Ishikawa (cell line): ENCODE measurements at regions not wholly inside any gene's neighbourhood (a gene's known extent, or its start where the extent isn't known, plus 50 kb on each side); places are given as distances from the start of the nearest gene placed in this dataset.

Experiments
- CEBPB ChIP-seq: IDR thresholded peaks from 2 replicates; pipeline ENCODE4 v1.6.1; 2012
- CREB1 ChIP-seq: IDR thresholded peaks from 2 replicates; pipeline ENCODE4 v1.6.1; 2012; ENCODE audit warnings: low read depth
- EP300 ChIP-seq: IDR thresholded peaks from 2 replicates; pipeline ENCODE4 v1.6.1; 2012; ENCODE audit warnings: borderline replicate concordance
- FOXM1 ChIP-seq: IDR thresholded peaks from 2 replicates; pipeline ENCODE4 v1.6.1; 2012; ENCODE audit warnings: low read depth, borderline replicate concordance
- MAX ChIP-seq: IDR thresholded peaks from 2 replicates; pipeline ENCODE4 v1.6.1; 2012
- NFIC ChIP-seq: IDR thresholded peaks from 2 replicates; pipeline ENCODE4 v1.6.1; 2012
- RAD21 ChIP-seq: IDR thresholded peaks from 2 replicates; pipeline ENCODE4 v1.6.1; 2012; ENCODE audit warnings: low read depth
- TAF1 ChIP-seq: IDR thresholded peaks from 2 replicates; pipeline ENCODE4 v1.6.1; 2012; ENCODE audit warnings: low read depth, mild to moderate bottlenecking
- TEAD4 ChIP-seq: IDR thresholded peaks from 2 replicates; pipeline ENCODE4 v1.6.1; 2012
- USF1 ChIP-seq: IDR thresholded peaks from 2 replicates; pipeline ENCODE4 v1.6.1; 2012
- YY1 ChIP-seq: IDR thresholded peaks from 2 replicates; pipeline ENCODE4 v1.6.1; 2012; ENCODE audit warnings: low read depth
- ZBTB7A ChIP-seq: IDR thresholded peaks from 2 replicates; pipeline ENCODE4 v1.6.1; 2012; ENCODE audit warnings: low read depth
- TF ChIP-seq, protein P1 (sequence below): IDR thresholded peaks from 2 replicates; pipeline ENCODE4 v1.6.1; 2012; ENCODE audit warnings: low read depth, mild to moderate bottlenecking

- TF ChIP-seq, protein P1, sequence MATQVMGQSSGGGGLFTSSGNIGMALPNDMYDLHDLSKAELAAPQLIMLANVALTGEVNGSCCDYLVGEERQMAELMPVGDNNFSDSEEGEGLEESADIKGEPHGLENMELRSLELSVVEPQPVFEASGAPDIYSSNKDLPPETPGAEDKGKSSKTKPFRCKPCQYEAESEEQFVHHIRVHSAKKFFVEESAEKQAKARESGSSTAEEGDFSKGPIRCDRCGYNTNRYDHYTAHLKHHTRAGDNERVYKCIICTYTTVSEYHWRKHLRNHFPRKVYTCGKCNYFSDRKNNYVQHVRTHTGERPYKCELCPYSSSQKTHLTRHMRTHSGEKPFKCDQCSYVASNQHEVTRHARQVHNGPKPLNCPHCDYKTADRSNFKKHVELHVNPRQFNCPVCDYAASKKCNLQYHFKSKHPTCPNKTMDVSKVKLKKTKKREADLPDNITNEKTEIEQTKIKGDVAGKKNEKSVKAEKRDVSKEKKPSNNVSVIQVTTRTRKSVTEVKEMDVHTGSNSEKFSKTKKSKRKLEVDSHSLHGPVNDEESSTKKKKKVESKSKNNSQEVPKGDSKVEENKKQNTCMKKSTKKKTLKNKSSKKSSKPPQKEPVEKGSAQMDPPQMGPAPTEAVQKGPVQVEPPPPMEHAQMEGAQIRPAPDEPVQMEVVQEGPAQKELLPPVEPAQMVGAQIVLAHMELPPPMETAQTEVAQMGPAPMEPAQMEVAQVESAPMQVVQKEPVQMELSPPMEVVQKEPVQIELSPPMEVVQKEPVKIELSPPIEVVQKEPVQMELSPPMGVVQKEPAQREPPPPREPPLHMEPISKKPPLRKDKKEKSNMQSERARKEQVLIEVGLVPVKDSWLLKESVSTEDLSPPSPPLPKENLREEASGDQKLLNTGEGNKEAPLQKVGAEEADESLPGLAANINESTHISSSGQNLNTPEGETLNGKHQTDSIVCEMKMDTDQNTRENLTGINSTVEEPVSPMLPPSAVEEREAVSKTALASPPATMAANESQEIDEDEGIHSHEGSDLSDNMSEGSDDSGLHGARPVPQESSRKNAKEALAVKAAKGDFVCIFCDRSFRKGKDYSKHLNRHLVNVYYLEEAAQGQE, result no peak
- no peak for TF ChIP-seq RAD21
- no peak for TF ChIP-seq NFIC
- no peak for TF ChIP-seq YY1
Measured at GRCh38 chr5:116788851-116789403, 214.3 kb upstream of the SEMA6A start.

GRCh38 chr5:116787570-116787969 lies 212.9 kb upstream of the SEMA6A start:
- TF ChIP-seq USF1 (no peak), TEAD4 (no peak), FOXM1 (no peak), MAX (no peak), CEBPB (no peak), NFIC (no peak)
- TF ChIP-seq, protein P1, result no peak

GRCh38 chr5:116785106-116785505 lies 210.5 kb upstream of the SEMA6A start:
- TF ChIP-seq MAX (no peak), CREB1 (no peak), NFIC (no peak), RAD21 (no peak), USF1 (no peak), CEBPB (no peak), TEAD4 (no peak), TAF1 (no peak), ZBTB7A (no peak)
- TF ChIP-seq, protein P1, result no peak

DNA sequence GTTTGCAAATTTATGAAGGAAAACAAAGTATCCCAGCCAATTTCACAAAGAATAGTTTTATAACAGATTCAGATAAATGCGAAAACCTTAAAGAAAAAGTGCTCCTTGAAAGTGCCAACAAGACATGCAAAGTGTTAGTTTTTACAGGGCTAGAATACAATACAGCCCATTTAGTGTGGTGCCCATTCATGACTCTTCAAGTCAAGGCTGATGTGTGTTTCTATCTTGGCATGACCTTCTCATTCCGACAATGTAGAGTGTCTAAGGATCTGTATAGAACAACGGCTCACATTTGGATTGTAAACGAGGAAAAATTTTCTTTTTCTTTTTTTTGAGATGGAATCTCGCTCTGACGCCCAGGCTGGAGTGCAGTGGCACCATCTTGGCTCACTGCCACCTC lies 205.2 kb upstream of the SEMA6A start:
- TF ChIP-seq TAF1 (no peak), FOXM1 (no peak), CEBPB (no peak), RAD21 (no peak)

DNA sequence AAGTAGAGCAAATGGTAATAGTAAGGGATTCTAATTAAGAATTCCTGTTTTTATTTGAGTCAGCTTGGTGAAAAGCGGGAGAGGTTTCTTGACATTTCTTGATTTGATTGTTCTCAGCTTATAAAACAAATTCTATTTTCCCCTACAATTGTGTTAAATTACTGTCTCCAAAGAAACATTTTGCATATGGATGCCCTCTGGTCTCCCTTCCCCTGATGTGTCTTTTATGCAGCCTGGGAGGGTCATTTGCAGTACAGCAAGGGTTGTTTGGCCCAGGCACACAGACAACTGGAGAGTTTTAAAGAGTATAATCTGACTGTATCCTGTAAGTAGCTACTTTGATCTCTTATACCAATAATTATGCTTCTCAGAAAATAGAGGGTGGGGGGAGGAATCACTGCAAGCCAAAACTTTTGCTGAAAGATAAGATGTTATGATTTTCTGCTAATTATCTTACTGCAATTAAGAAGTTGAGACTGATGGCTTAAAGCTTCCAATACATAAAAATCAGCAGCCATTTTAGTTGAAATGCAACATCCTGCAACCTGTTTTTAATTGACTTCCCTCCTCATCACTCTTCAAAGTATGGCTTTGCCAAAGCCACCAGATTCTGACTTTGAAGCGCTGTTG lies 204.1 kb upstream of the SEMA6A start:
- TF ChIP-seq TEAD4, result no peak
- TF ChIP-seq CREB1, result no peak
- no peak for TF ChIP-seq MAX
- no peak for TF ChIP-seq EP300
- no peak for TF ChIP-seq NFIC
- no peak for TF ChIP-seq YY1
- no peak for TF ChIP-seq CEBPB
- TF ChIP-seq, protein P1, result no peak
